Neural cell (in vitro differentiated cells): ENCODE measurements at regions not wholly inside any gene's neighbourhood (a gene's known extent, or its start where the extent isn't known, plus 50 kb on each side); places are given as distances from the start of the nearest gene placed in this dataset.

Experiments used
- H2AFZ ChIP-seq: fragments of 200-600, 300-800 bp; sonication (generic), shearing (Covaris generic); 2 replicates; pipeline ENCODE4 v1.6.0; 2014; ENCODE audit warnings: low read depth, mild to moderate bottlenecking, antibody characterized with exemption, low read length, moderate library complexity
- H3F3A ChIP-seq: fragments of 200-600 bp; shearing (Covaris generic); 2 replicates; pipeline ENCODE4 v1.6.1; 2016; ENCODE audit warnings: mild to moderate bottlenecking, moderate library complexity, mixed read lengths, antibody characterized with exemption, low read length; ENCODE audit not compliant: insufficient read depth, poor library complexity, severe bottlenecking
- H3K27ac ChIP-seq: fragments of 200-600, 300-800 bp; sonication (generic), shearing (Covaris generic); 2 replicates; pipeline ENCODE4 v1.5.1; 2014; ENCODE audit warnings: mild to moderate bottlenecking, low read length, moderate library complexity
- H3K27me3 ChIP-seq: fragments of 300-800, 200-600 bp; sonication (generic), shearing (Covaris generic); 2 replicates; pipeline ENCODE4 v1.6.0; 2014; ENCODE audit warnings: mild to moderate bottlenecking, low read depth, low read length, moderate library complexity; ENCODE audit not compliant: insufficient read depth
- H3K36me3 ChIP-seq: fragments of 300-800, 200-600 bp; sonication (generic), shearing (Covaris generic); 2 replicates; pipeline ENCODE4 v1.5.1; 2014; ENCODE audit warnings: mild to moderate bottlenecking, antibody characterized with exemption, low read length, moderate library complexity; ENCODE audit not compliant: insufficient read depth
- H3K4me2 ChIP-seq: fragments of 300-800, 200-600 bp; sonication (generic), shearing (Covaris generic); 2 replicates; pipeline ENCODE4 v1.6.0; 2014; ENCODE audit warnings: mild to moderate bottlenecking, low read length
- H3K4me3 ChIP-seq: fragments of 300-800, 200-600 bp; sonication (generic), shearing (Covaris generic); 2 replicates; pipeline ENCODE4 v1.5.1; 2014; ENCODE audit warnings: mild to moderate bottlenecking, low read length, moderate library complexity
- H3K79me2 ChIP-seq: fragments of 200-600 bp; shearing (Covaris generic); replicated peaks from 2 replicates; pipeline ENCODE4 v1.6.0; 2014; ENCODE audit warnings: mild to moderate bottlenecking, low read length, moderate library complexity; ENCODE audit not compliant: insufficient read depth
- H3K9ac ChIP-seq: fragments of 300-800, 200-600 bp; sonication (generic), shearing (Covaris generic); 2 replicates; pipeline ENCODE4 v1.6.1; 2016; ENCODE audit warnings: mild to moderate bottlenecking, low read length, mixed read lengths
- H3K9me2 ChIP-seq: fragments of 200-600 bp; shearing (Covaris generic); 2 replicates; pipeline ENCODE4 v1.6.1; 2016; ENCODE audit warnings: mild to moderate bottlenecking, low read length, mixed read lengths; ENCODE audit not compliant: insufficient read depth
- H3K9me3 ChIP-seq: fragments of 200-600, 300-800 bp; sonication (generic), shearing (Covaris generic); 2 replicates; pipeline ENCODE4 v1.6.1; 2016; ENCODE audit warnings: mild to moderate bottlenecking, mixed run types, low read length, moderate library complexity, mixed read lengths
- H4K20me1 ChIP-seq: fragments of 200-600 bp; shearing (Covaris generic); 2 replicates; pipeline ENCODE4 v1.6.1; 2016; ENCODE audit warnings: mild to moderate bottlenecking, mixed run types; ENCODE audit not compliant: insufficient read depth
- CTCF ChIP-seq: fragments of 450-650 bp; IDR thresholded peaks from 2 replicates; pipeline ENCODE4 v1.5.1; 2014; ENCODE audit warnings: antibody characterized with exemption, mild to moderate bottlenecking, moderate library complexity; ENCODE audit not compliant: poor library complexity, severe bottlenecking
- EP300 ChIP-seq: fragments of 450-650 bp; conservative IDR thresholded peaks from 2 replicates; pipeline ENCODE4 v1.6.1; 2014; ENCODE audit warnings: antibody characterized with exemption, mild to moderate bottlenecking, moderate library complexity; ENCODE audit not compliant: poor library complexity, severe bottlenecking
- EZH2 ChIP-seq: fragments of 200-600, 300-800 bp; shearing (Covaris generic), sonication (generic); IDR thresholded peaks from 2 replicates; pipeline ENCODE4 v1.6.1; 2014; ENCODE audit warnings: antibody characterized with exemption, low read length, borderline replicate concordance, mild to moderate bottlenecking; ENCODE audit not compliant: insufficient read depth, poor library complexity, severe bottlenecking
- MXI1 ChIP-seq: fragments of 450-650 bp; conservative IDR thresholded peaks from 2 replicates; pipeline ENCODE4 v1.6.1; 2014; ENCODE audit warnings: antibody characterized with exemption, mild to moderate bottlenecking; ENCODE audit not compliant: poor library complexity, severe bottlenecking
- POLR2AphosphoS5 ChIP-seq: IDR thresholded peaks from 2 replicates; pipeline ENCODE4 v1.6.1; 2012
- RAD21 ChIP-seq: fragments of 450-650 bp; conservative IDR thresholded peaks from 2 replicates; pipeline ENCODE4 v1.6.1; 2014; ENCODE audit warnings: antibody characterized with exemption, mild to moderate bottlenecking, moderate library complexity
- REST ChIP-seq: IDR thresholded peaks from 2 replicates; pipeline ENCODE4 v1.6.1; 2012; ENCODE audit warnings: borderline replicate concordance
- SMC3 ChIP-seq: fragments of 450-650 bp; conservative IDR thresholded peaks from 2 replicates; pipeline ENCODE4 v1.6.1; 2014; ENCODE audit warnings: antibody characterized with exemption, mild to moderate bottlenecking, moderate library complexity; ENCODE audit not compliant: poor library complexity
- TAF1 ChIP-seq: IDR thresholded peaks from 2 replicates; pipeline ENCODE4 v1.6.1; 2012; ENCODE audit warnings: low read depth

GRCh38 chr5:145242551-145242950, 592.6 kb downstream of the PRELID2 start:
- Histone ChIP-seq H3K4me2 (no peak overlapping the region), H3K27ac (no peak overlapping the region), H3K79me2 (no peaks in the 10 kb centered on the region), H3K9ac (no peak overlapping the region), H3K36me3 (no peaks in the 10 kb centered on the region), H3F3A (no peaks in the 10 kb centered on the region), H3K9me3 (no peaks in the 10 kb centered on the region), H3K9me2 (no peaks in the 10 kb centered on the region), H3K4me3 (no peak overlapping the region), H2AFZ (no peak overlapping the region), H3K27me3 (no peaks in the 10 kb centered on the region), H4K20me1 (no peaks in the 10 kb centered on the region)
- TF ChIP-seq RAD21 (no peak), MXI1 (no peak), EP300 (no peak), REST (no peak), CTCF (no peak), EZH2 (no peak), POLR2AphosphoS5 (no peak), SMC3 (no peak), TAF1 (no peak)

GRCh38 chr5:145237843-145238242, 597.3 kb downstream of the PRELID2 start:
- Histone ChIP-seq H4K20me1 (no peaks in the 10 kb centered on the region), H2AFZ (no peak overlapping the region), H3K36me3 (no peaks in the 10 kb centered on the region), H3F3A (no peaks in the 10 kb centered on the region), H3K79me2 (no peaks in the 10 kb centered on the region), H3K4me2 (no peak overlapping the region), H3K4me3 (no peak overlapping the region), H3K9ac (no peak overlapping the region), H3K9me2 (no peaks in the 10 kb centered on the region), H3K9me3 (no peaks in the 10 kb centered on the region), H3K27ac (no peak overlapping the region), H3K27me3 (no peaks in the 10 kb centered on the region)
- TF ChIP-seq CTCF (peak; percentile 30), EP300 (no peak)
